Heart right ventricle (tissue), 16 donors: ENCODE measurements at regions not wholly inside any gene's neighbourhood (a gene's known extent, or its start where the extent isn't known, plus 50 kb on each side); places are given as distances from the start of the nearest gene placed in this dataset.

Experiments
- ATAC-seq, 8 donors: fragments of 200-7000 bp; cut with Tn5 transposase; one replicate each; pipeline ENCODE4 v1.9.1; 2020; ENCODE audit warnings: mild to moderate bottlenecking in 8 of 8, moderate library complexity in 8 of 8, moderate number of reproducible peaks in 1 of 8
- DNase-seq, 2 donors: peaks; one replicate each; pipeline ENCODE4 v3.0.0-alpha.2; 2020
- H3K27ac ChIP-seq, 10 donors: fragments of 200-600 bp; sonication (generic) in 2 of 10; one replicate each; pipeline versions ENCODE4 v1.5.0 to v1.8.0; 2020 to 2022; ENCODE audit warnings: mild to moderate bottlenecking in 3 of 10
- H3K27me3 ChIP-seq, 7 donors: fragments of 200-600 bp; one replicate each; pipeline ENCODE4 v1.8.0; 2021 to 2022; ENCODE audit warnings: mild to moderate bottlenecking in 2 of 7
- H3K36me3 ChIP-seq, 9 donors: fragments of 200-600 bp; sonication (generic) in 1 of 9; one replicate each; pipeline versions ENCODE4 v1.5.0 to v1.8.0; 2020 to 2022; ENCODE audit warnings: mild to moderate bottlenecking in 2 of 9
- H3K4me1 ChIP-seq, 9 donors: fragments of 200-600 bp; sonication (generic) in 1 of 9; one replicate each; pipeline versions ENCODE4 v1.5.0 to v1.8.0; 2020 to 2022; ENCODE audit warnings: mild to moderate bottlenecking in 4 of 9
- H3K4me3 ChIP-seq, 10 donors: fragments of 200-600 bp; sonication (generic) in 2 of 10; one replicate each; pipeline versions ENCODE4 v1.5.0 to v1.8.0; 2020 to 2022; ENCODE audit warnings: mild to moderate bottlenecking in 7 of 10, moderate library complexity in 2 of 10
- H3K9me3 ChIP-seq, 11 donors: fragments of 200-600 bp in 10 of 11; sonication (generic) in 2 of 11; one replicate each; pipeline versions ENCODE4 v1.5.0 to v1.8.0; 2013 to 2022; ENCODE audit warnings: mild to moderate bottlenecking in 2 of 11, control low read depth in 1 of 11, moderate library complexity in 1 of 11
- WGBS, 2 donors: extraction: QIAGEN DNeasy Blood & Tissue Kit; methylation state at CpG; one replicate each; pipeline ENCODE4 v1.1.7; 2013; ENCODE audit warnings: inconsistent platforms in 1 of 2; 5-methylcytosine and 5-hydroxymethylcytosine counted together
- intact Hi-C, 10 donors: fragments of 100-400 bp; cut with DNase I; formaldehyde crosslinking; loops; one replicate each; pipeline versions ENCODE4 v1.11.1 to v1.14.2; 2022
- TF ChIP-seq, protein P1 (sequence below), 9 donors: fragments of 200-600 bp; sonication (generic) in 2 of 9; IDR thresholded peaks; one replicate each; pipeline versions ENCODE4 v1.5.0 to v1.8.0; 2021 to 2022; ENCODE audit warnings: antibody characterized with exemption in 9 of 9, mild to moderate bottlenecking in 5 of 9, moderate library complexity in 1 of 9
- donor health status: Arrhythmogenic right ventricular cardiomyopathy.
- donor health status: ischemic (EF 13 %, LVEDD 7.1; RV severe dilation, severe dysfunction).
- donor health status: healthy with polysubstance abuse.
- donor health status: DM: no; HTN: yes; CAD: no.
- donor health status: DM: no; HTN: no; CAD: no.
- donor health status: ischemic (EF 25% LVEDD 6.9; RV normal size, moderate dysfunction).
- donor health status: ischemic (EF 25% LVEDD 5.7; RV mildly dilated, moderate dysfunction).
- donor health status: healthy.
- donor health status: DM: yes; HTN: yes; CAD: no.
- donor health status: Ischemic cardiomyopathy.
- donor health status: ischemic (EF 35%, LVEDD 5.7; RV mildly dilated, moderate dysfunction).
- donor health status: nonischemic (EF 11% LVEDD 7.7; RV severe dilation, severe dysfunction).
- donor health status: DM: yes; HTN: yes; CAD: no.
- donor health status: PGD.
- donor health status: ischemic (EF 29% LVEDD 5.4; RV normal size, mild dysfunction).
- donor health status: nonischemic (EF 23%, LVEDD 6.1; RV moderate dilation, normal function).

DNA sequence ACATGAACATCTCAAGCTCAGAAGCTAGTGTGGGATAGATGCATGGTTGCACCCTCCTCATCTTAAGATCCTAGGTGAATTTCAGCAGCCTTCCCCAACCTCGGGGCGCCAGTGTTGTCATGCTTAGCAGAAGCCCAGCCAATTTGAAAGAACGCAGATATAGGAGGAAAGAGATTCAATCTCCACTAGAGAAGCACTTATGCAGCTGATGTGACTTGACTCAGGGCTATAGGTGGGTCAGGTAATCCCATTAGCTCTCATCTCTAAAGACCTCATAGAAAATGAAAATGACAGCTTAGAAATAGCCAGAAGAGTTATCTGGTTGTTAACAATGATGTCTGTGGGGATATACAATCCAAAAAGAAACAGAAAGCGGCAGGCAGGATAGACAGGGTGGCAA, 310.5 kb downstream of the GPAM start:
- no peak for ATAC-seq
- Histone ChIP-seq H3K27ac (no peak overlapping the region), H3K27me3 (no peaks in the 10 kb centered on the region), H3K36me3 (no peaks in the 10 kb centered on the region), H3K9me3 (peaks cover 0 to 6% (median 0%) of the 10 kb centered on the region in 11 donors), H3K4me1 (no peaks in the 10 kb centered on the region), H3K4me3 (no peak overlapping the region)
- intact Hi-C loops, result no loop called here
- no peak for DNase-seq
- TF ChIP-seq, protein P1, sequence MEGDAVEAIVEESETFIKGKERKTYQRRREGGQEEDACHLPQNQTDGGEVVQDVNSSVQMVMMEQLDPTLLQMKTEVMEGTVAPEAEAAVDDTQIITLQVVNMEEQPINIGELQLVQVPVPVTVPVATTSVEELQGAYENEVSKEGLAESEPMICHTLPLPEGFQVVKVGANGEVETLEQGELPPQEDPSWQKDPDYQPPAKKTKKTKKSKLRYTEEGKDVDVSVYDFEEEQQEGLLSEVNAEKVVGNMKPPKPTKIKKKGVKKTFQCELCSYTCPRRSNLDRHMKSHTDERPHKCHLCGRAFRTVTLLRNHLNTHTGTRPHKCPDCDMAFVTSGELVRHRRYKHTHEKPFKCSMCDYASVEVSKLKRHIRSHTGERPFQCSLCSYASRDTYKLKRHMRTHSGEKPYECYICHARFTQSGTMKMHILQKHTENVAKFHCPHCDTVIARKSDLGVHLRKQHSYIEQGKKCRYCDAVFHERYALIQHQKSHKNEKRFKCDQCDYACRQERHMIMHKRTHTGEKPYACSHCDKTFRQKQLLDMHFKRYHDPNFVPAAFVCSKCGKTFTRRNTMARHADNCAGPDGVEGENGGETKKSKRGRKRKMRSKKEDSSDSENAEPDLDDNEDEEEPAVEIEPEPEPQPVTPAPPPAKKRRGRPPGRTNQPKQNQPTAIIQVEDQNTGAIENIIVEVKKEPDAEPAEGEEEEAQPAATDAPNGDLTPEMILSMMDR (IDR thresholded peaks at IDR 0.05), result no peak
- 75 to 79% methylated on average over 4 of the region's 4 CpGs for WGBS, 2 donors

DNA sequence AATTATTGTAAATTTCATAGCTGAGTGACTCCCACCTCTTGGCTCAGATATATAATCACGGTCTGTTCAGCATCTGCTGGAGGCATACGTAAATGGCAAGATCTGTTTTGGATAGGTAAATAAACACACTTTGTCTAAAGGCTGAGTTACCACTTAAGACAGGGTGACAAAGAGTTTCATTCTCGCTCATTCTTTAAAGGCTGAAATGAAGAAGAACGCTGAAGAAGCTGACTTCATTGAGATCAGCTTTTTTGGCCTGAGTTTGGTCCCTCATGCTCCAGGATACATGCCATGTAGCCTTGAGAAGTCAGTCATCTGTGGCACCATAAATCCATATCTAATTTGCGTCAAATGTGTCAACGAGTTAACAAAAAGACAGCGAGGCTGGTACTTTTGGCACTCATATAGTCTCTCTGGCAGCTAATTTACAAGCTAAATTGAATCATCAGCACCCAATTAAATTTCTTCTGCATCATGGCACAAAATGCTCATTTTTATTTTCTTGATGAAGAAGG, 309.9 kb downstream of the GPAM start:
- ATAC-seq (no peak), DNase-seq (no peak)
- intact Hi-C loops, result no loop called here
- Histone ChIP-seq H3K36me3 (no peaks in the 10 kb centered on the region), H3K9me3 (peaks cover 0 to 10% (median 0%) of the 10 kb centered on the region in 11 donors), H3K4me1 (no peaks in the 10 kb centered on the region), H3K27ac (no peak overlapping the region), H3K4me3 (no peak overlapping the region), H3K27me3 (no peaks in the 10 kb centered on the region)
- WGBS, 2 donors, result 78 to 88% methylated on average over 7 of the region's 7 CpGs
- TF ChIP-seq, protein P1 (IDR thresholded peaks at IDR 0.05), result no peak

DNA sequence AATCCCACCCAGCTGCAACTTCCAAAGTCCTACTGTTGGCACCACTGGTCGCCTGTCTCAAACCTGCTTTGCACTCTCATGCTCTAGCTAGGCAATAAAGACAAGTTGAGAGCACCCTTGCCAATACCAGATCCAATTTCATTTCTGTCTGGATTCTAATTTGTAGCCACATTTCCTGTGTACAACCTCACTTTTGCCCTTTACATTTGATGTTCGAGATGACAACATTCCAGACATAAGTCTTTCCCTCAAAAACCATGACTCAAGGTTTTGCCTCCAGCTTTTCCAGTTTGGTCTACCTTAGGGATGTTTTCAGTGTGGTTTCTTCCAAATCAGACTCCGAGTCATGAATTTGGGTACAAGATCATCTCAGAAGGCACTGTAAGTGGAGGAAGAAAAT, 309.0 kb downstream of the GPAM start:
- 67 to 77% methylated on average over 3 of the region's 3 CpGs for WGBS, 2 donors
- H3K27me3 ChIP-seq, result no peaks in the 10 kb centered on the region
- ATAC-seq, result no peak

DNA sequence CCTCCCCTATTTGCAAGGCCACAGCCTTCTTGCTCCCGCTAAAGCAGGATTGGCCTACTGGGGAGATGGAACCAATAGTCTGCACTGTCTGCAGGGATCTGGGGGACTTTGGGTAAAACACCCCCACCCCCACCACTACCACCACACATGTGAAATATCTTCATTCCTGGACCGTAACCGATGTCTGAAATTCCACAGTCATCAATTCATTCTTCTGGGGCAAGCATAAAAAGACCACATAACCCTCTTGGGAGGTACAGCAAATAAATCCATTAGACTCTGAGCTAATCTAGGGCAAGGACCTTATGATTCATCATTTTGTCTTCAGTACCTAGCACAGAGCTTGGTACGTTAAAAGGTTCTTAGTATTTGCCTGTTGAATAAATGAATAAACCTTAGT, 307.8 kb downstream of the GPAM start:
- ATAC-seq (no peak), DNase-seq (no peak)
- no peaks in the 10 kb centered on the region for H3K36me3 ChIP-seq
- intact Hi-C loops, result no loop called here
- no peaks in the 10 kb centered on the region for H3K4me1 ChIP-seq
- H3K27me3 ChIP-seq, result no peaks in the 10 kb centered on the region
- no peak overlapping the region for H3K4me3 ChIP-seq
- 54 to 61% methylated on average over 4 of the region's 4 CpGs for WGBS, 2 donors
- TF ChIP-seq, protein P1 (IDR thresholded peaks at IDR 0.05), result no peak
- peaks cover 0 to 10% (median 0%) of the 10 kb centered on the region in 11 donors for H3K9me3 ChIP-seq
- H3K27ac ChIP-seq, result no peak overlapping the region

More for the DNA sequence above, 309.0 kb downstream of the GPAM start:
- Histone ChIP-seq H3K4me3 (no peak overlapping the region), H3K36me3 (no peaks in the 10 kb centered on the region), H3K4me1 (no peaks in the 10 kb centered on the region), H3K27ac (no peak overlapping the region), H3K9me3 (peaks cover 0 to 10% (median 0%) of the 10 kb centered on the region in 11 donors)
- intact Hi-C loops, result no loop called here
- DNase-seq, result no peak
- TF ChIP-seq, protein P1 (IDR thresholded peaks at IDR 0.05), result no peak
